Fibroblast of skin of scalp (primary cell): ENCODE measurements at regions not wholly inside any gene's neighbourhood (a gene's known extent, or its start where the extent isn't known, plus 50 kb on each side); places are given as distances from the start of the nearest gene placed in this dataset.
"Not testable (repeated sequence)": the region's sequence is repeated elsewhere in the genome, so short reads cannot be mapped to it uniquely, and the experiment has no call there.

ENCODE experiments used
- DNase-seq: peaks from one replicate; pipeline ENCODE4 v3.0.0-alpha.2; 2013

- DNase-seq: no peak
Measured at GRCh38 chr2:173673640-173674039, 291.5 kb downstream of the SP3 start.

- no peak for DNase-seq
Measured at GRCh38 chr2:173676647-173677046, 288.5 kb downstream of the SP3 start.

GRCh38 chr2:173678186-173678585 is 287.0 kb downstream of the SP3 start:
- no peak for DNase-seq

GRCh38 chr2:173680574-173680973 is 284.6 kb downstream of the SP3 start:
- no peak for DNase-seq

GRCh38 chr2:173681881-173682650 is 283.1 kb downstream of the SP3 start:
- DNase-seq: no peak

GRCh38 chr2:173684896-173685459 is 280.2 kb downstream of the SP3 start:
- no peak for DNase-seq

GRCh38 chr2:173690349-173690748 is 274.8 kb downstream of the SP3 start:
- no peak for DNase-seq

- DNase-seq: no peak
Measured at GRCh38 chr2:173692068-173692467, 273.1 kb downstream of the SP3 start.

- DNase-seq: no peak
Measured at GRCh38 chr2:173693044-173693589, 272.1 kb downstream of the SP3 start.

- DNase-seq: peak; percentile 11
Measured at GRCh38 chr2:173696274-173696673, 268.9 kb downstream of the SP3 start.

GRCh38 chr2:173697929-173698328 is 267.2 kb downstream of the SP3 start:
- no peak for DNase-seq

GRCh38 chr2:173705656-173706055 is 259.5 kb downstream of the SP3 start:
- no peak for DNase-seq

- no peak for DNase-seq
Measured at GRCh38 chr2:173706936-173707335, 258.2 kb downstream of the SP3 start.

- no peak for DNase-seq
Measured at GRCh38 chr2:173708806-173709205, 256.4 kb downstream of the SP3 start.

- no peak for DNase-seq
Measured at GRCh38 chr2:173711816-173712215, 253.4 kb downstream of the SP3 start.

GRCh38 chr2:173713904-173714555 is 251.1 kb downstream of the SP3 start:
- no peak for DNase-seq

GRCh38 chr2:173715441-173715840 is 249.7 kb downstream of the SP3 start:
- DNase-seq: no peak

GRCh38 chr2:173716458-173717052 is 248.6 kb downstream of the SP3 start:
- DNase-seq: no peak

- no peak for DNase-seq
Measured at GRCh38 chr2:173719471-173719870, 245.7 kb downstream of the SP3 start.

- DNase-seq: peak; percentile 17
Measured at GRCh38 chr2:173720306-173720705, 244.9 kb downstream of the SP3 start.

- DNase-seq: no peak
Measured at GRCh38 chr2:173734797-173735196, 230.4 kb downstream of the SP3 start.

GRCh38 chr2:173737954-173738575 is 227.1 kb downstream of the SP3 start:
- DNase-seq: not testable (repeated sequence)

- no peak for DNase-seq
Measured at GRCh38 chr2:173739006-173739405, 226.2 kb downstream of the SP3 start.
